ENCODE measurements at regions not wholly inside any gene's neighbourhood (a gene's known extent, or its start where the extent isn't known, plus 50 kb on each side); places are given as distances from the start of the nearest gene placed in this dataset.

- TF ChIP-seq CTCF (IDR thresholded peaks at IDR 0.05; ENCODE audit: low read length) (no peak), EZH2 (IDR thresholded peaks at IDR 0.05; ENCODE audit: borderline replicate concordance, low read length) (no peak)
These were observed 86.6 kb downstream of the DDIT4L start for GRCh38 chr4:100103671-100104070.
